ENCODE measurements at regions not wholly inside any gene's neighbourhood (a gene's known extent, or its start where the extent isn't known, plus 50 kb on each side); places are given as distances from the start of the nearest gene placed in this dataset.

DNA sequence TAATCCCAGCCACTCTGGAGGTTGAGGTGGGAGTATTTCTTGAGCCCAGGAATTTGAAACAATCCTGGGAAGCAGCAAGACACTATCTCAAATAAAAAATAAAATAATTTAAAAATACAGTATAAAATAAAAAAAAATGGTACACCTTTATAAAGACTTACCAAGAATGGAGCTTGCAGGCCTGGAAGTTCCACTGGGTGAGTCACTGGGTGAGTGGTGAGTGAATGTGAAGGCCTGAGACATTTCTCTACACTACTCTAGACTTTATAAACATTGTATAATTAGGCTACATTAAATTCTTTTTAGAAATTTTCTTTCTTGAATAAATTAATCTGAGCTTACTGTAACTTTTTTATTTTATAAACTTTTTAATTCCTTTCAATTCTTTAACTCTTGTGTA is 609.1 kb upstream of the BCHE start:
- no peak for DNase-seq (ENCODE audit: low spot score)
- intact Hi-C loops (cut with micrococcal nuclease; ENCODE audit: unreplicated experiment) = no loop called here
- Histone ChIP-seq H3K27me3 (replicated peaks; ENCODE audit: insufficient read depth, low read depth, low read length, poor library complexity) (no peaks in the 10 kb centered on the region), H3K36me3 (ENCODE audit: insufficient read depth, low read length, poor library complexity, severe bottlenecking) (no peaks in the 10 kb centered on the region), H3K4me1 (ENCODE audit: insufficient read depth, low read length, poor library complexity, severe bottlenecking) (no peaks in the 10 kb centered on the region), H3K27ac (ENCODE audit: low read depth, low read length, poor library complexity, severe bottlenecking) (no peak overlapping the region), H3K4me3 (ENCODE audit: low read depth, low read length, poor library complexity, severe bottlenecking) (no peak overlapping the region), H3K9me3 (ENCODE audit: low read depth, low read length, poor library complexity, severe bottlenecking) (no peaks in the 10 kb centered on the region)
- no TSS peak for BruUV-seq (replicated peaks)
- POLR2A ChIA-PET (ENCODE audit: low non-redundant PET) = no interaction called here
- CTCF ChIA-PET = no interaction called here
- no peak for TF ChIP-seq EZH2 (IDR thresholded peaks at IDR 0.05; ENCODE audit: borderline replicate concordance, low read depth, low read length, poor library complexity, severe bottlenecking)
- TF ChIP-seq, protein P1, sequence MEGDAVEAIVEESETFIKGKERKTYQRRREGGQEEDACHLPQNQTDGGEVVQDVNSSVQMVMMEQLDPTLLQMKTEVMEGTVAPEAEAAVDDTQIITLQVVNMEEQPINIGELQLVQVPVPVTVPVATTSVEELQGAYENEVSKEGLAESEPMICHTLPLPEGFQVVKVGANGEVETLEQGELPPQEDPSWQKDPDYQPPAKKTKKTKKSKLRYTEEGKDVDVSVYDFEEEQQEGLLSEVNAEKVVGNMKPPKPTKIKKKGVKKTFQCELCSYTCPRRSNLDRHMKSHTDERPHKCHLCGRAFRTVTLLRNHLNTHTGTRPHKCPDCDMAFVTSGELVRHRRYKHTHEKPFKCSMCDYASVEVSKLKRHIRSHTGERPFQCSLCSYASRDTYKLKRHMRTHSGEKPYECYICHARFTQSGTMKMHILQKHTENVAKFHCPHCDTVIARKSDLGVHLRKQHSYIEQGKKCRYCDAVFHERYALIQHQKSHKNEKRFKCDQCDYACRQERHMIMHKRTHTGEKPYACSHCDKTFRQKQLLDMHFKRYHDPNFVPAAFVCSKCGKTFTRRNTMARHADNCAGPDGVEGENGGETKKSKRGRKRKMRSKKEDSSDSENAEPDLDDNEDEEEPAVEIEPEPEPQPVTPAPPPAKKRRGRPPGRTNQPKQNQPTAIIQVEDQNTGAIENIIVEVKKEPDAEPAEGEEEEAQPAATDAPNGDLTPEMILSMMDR (conservative IDR thresholded peaks at IDR 0.05; ENCODE audit: low read depth, low read length) = no peak

DNA sequence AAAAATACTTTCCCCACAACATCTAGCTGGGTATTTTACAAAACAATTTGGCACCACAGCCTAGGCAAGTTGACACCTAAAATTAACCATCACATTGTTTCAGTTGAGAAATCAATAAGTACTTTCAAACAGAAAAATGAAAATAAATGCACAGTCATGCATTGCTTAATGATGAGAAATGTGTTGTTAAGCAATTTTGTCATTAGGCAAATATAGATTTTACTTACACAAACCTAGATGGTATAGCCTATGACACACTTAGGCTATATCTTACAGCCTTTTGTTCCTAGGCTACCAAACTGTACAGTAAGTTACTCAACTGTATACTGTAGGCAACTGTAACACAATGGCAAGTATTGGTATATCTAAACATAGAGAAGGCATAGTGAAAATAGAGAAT is 608.6 kb upstream of the BCHE start:
- Histone ChIP-seq H3K27ac (ENCODE audit: low read depth, low read length, poor library complexity, severe bottlenecking) (no peak overlapping the region), H3K4me1 (ENCODE audit: insufficient read depth, low read length, poor library complexity, severe bottlenecking) (no peaks in the 10 kb centered on the region), H3K9me3 (ENCODE audit: low read depth, low read length, poor library complexity, severe bottlenecking) (no peaks in the 10 kb centered on the region), H3K36me3 (ENCODE audit: insufficient read depth, low read length, poor library complexity, severe bottlenecking) (no peaks in the 10 kb centered on the region), H3K27me3 (replicated peaks; ENCODE audit: insufficient read depth, low read depth, low read length, poor library complexity) (no peaks in the 10 kb centered on the region), H3K4me3 (ENCODE audit: low read depth, low read length, poor library complexity, severe bottlenecking) (no peak overlapping the region)
- ChIA-PET POLR2A (ENCODE audit: low non-redundant PET) (no interaction called here), CTCF (no interaction called here)
- no peak for DNase-seq (ENCODE audit: low spot score)
- intact Hi-C loops (cut with micrococcal nuclease; ENCODE audit: unreplicated experiment) = no loop called here
- no TSS peak for BruUV-seq (replicated peaks)
- TF ChIP-seq EZH2 (IDR thresholded peaks at IDR 0.05; ENCODE audit: borderline replicate concordance, low read depth, low read length, poor library complexity, severe bottlenecking) = no peak
- TF ChIP-seq, protein P1 (conservative IDR thresholded peaks at IDR 0.05; ENCODE audit: low read depth, low read length) = no peak

- DNase-seq (ENCODE audit: low spot score) = no peak
- intact Hi-C loops (cut with micrococcal nuclease; ENCODE audit: unreplicated experiment) = no loop called here
Observed at GRCh38 chr3:166444756-166445155, 607.5 kb upstream of the BCHE start.

More at GRCh38 chr3:166444756-166445155, 607.5 kb upstream of the BCHE start:
- Histone ChIP-seq H3K4me3 (ENCODE audit: low read depth, low read length, poor library complexity, severe bottlenecking) (no peak overlapping the region), H3K4me1 (ENCODE audit: insufficient read depth, low read length, poor library complexity, severe bottlenecking) (no peaks in the 10 kb centered on the region), H3K27ac (ENCODE audit: low read depth, low read length, poor library complexity, severe bottlenecking) (no peak overlapping the region), H3K27me3 (replicated peaks; ENCODE audit: insufficient read depth, low read depth, low read length, poor library complexity) (no peaks in the 10 kb centered on the region), H3K36me3 (ENCODE audit: insufficient read depth, low read length, poor library complexity, severe bottlenecking) (no peaks in the 10 kb centered on the region), H3K9me3 (ENCODE audit: low read depth, low read length, poor library complexity, severe bottlenecking) (no peaks in the 10 kb centered on the region)
- no TSS peak for BruUV-seq (replicated peaks)
- TF ChIP-seq, protein P1 (conservative IDR thresholded peaks at IDR 0.05; ENCODE audit: low read depth, low read length) = no peak
- TF ChIP-seq EZH2 (IDR thresholded peaks at IDR 0.05; ENCODE audit: borderline replicate concordance, low read depth, low read length, poor library complexity, severe bottlenecking) = no peak
- ChIA-PET CTCF (no interaction called here), POLR2A (ENCODE audit: low non-redundant PET) (no interaction called here)

Data from A673 (cell line).